CD4-positive, alpha-beta T cell treated with Interleukin-6 for 4 hours (primary cell): ENCODE measurements at regions not wholly inside any gene's neighbourhood (a gene's known extent, or its start where the extent isn't known, plus 50 kb on each side); places are given as distances from the start of the nearest gene placed in this dataset.
A peak's percentile ranks its signal among the peaks of the same experiment; 100 is the strongest.

ENCODE experiments used
- DNase-seq: peaks from one replicate; pipeline ENCODE4 v3.0.0-alpha.2; 2020; ENCODE audit warnings: mixed read lengths

DNA sequence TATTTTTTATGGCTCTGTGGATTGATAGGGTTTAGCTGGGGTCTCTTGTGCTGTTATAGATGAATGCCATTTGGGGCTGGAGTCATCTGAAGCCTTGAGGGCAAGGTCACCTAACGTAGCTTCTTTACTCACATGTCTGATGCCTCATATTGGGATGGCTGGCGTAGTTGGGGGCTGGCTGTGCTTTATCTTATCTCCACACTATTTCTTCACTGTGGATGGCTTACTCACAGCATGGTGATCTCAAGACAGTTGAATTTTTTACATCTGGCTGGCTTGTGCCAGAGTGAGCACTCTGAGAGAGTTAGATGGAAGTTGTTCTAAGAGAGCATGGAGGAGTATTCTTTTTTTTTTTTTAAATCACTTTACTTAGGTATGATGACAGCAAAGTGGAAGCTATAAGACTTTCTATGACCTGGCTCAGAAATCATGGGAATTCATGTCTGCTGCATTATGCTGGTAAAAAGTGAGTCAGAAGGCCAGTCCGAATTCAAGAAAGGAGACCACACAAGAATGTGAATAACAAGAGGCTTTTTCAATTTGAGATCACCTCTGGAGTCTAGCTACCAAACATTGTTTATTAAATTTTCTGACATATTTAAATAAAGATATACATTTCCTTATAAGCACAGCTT, 252.4 kb upstream of the TPK1 start:
- no peak for DNase-seq

GRCh38 chr7:145082366-145083161, 246.7 kb upstream of the TPK1 start:
- no peak for DNase-seq

DNA sequence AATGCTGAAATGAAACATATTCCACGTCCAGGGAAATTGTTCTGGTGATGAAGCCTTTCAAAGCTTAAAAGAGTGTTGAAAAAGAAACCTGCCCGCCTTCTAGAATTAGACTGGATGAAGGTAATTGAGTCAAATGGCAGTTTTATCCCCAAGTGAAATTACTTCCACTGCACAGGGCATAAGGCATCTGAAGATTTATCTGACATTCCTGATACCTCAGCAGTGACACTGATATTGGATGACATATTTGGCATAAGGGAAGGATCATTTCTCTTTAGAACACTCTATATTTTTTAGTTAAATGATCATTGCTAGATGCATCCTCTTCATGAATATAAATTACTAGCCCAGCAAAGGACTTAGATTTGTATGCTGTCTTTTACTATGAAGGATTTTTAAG, 229.6 kb upstream of the TPK1 start:
- no peak for DNase-seq

- DNase-seq, result no peak
These were observed 228.3 kb upstream of the TPK1 start for GRCh38 chr7:145064114-145064513.

DNA sequence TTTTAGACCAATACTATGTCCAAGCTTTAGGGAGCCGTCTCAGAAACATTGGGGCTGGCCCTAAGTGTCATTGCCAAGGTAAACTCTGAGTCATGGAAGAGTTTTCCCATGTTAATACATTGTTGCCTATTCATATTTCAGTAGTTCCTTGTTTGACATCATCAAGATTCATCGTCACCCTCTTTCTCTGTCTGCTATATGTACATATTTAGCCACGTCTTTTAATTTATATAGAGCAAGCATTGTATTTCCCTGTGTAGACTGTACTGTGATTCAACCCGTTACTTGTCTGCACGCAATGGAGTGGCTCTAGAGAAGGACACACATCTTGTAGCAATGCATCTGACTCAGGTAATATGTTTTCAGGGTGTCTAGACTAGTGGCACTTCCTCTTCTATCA, 217.9 kb upstream of the TPK1 start:
- no peak for DNase-seq

GRCh38 chr7:145050415-145050814, 214.6 kb upstream of the TPK1 start:
- DNase-seq, result no peak

- peak; percentile 45 for DNase-seq
These were observed 201.0 kb upstream of the TPK1 start for GRCh38 chr7:145036604-145037405.

DNA sequence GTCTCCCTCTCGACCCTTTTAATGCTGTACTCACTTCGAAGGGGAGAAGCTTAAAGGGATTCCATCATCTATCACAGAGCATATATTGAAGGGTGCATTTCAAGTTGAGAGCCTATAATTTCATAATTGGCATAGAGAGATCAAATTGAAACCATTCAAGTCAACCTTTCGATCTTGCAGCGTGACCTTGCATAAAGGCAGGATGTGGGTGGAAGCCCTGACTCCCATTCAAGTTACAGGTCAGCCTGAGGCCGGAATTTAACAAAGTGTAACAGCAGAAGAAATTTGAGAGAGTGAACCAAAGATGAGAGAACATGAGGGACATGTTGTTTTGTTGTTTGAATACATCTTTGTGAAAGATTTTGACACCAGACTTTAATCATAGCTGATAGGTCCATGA, 195.3 kb upstream of the TPK1 start:
- DNase-seq, result no peak

DNA sequence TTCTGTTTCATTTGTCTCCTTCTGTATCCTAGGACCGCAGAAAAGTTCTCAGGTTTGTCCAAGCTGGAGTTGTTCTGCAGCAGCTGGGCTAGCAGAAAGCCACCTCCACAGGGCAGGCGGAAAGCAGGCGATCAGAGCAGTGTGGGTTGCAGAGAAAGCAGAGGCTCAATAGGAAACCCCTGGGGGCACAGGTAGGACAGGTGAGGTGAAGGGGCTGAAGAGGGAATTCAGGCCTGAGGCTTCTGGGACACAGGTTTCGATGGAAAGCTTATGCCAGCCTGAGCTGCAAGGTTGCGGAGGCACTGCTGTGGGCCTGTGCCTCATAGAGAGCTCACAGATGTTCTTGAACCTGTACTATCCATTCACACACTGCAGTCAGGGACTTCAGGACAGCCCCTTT, 194.9 kb upstream of the TPK1 start:
- DNase-seq, result no peak

GRCh38 chr7:145020454-145020853, 184.6 kb upstream of the TPK1 start:
- no peak for DNase-seq

GRCh38 chr7:145016068-145016467, 180.2 kb upstream of the TPK1 start:
- DNase-seq, result no peak

GRCh38 chr7:145009876-145010275, 174.0 kb upstream of the TPK1 start:
- DNase-seq, result no peak

DNA sequence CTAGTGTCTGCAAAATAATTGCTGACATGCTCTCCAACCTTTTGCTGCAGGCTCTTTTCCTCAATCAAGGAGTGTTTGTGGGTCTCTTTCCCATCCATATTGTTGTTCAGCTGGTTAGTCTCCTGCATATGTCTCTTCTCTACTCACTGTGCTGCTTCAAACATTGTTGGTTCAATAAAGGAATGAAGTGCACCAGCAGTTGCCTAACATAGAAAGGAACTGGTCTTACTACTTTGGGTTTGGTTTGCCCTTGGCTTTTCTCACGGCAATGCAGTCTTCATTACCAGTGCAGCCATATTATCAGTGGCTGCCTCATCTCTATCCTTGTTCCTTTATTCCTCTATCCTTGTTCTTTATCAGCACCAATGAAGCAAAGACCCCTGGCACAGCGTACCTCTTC, 169.7 kb upstream of the TPK1 start:
- DNase-seq, result no peak

DNA sequence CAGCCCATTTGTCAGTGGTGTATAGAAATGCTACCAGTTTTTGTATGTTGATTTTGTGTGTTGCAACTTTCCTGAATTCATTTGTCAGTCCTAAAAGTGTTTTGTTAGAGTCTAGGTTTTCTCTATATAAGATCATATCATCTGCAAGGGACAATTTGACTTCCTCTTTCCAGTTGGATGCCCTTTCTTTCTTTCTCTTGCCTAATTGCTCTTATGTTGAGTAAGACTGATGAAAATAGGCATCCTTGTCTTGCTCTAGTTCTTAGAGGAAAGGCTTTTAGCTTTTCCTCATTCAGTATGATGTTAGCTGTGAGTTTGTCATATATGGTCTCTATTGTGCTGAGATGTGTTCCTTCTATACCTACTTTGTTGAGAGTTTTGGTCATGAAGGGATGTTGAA, 161.7 kb upstream of the TPK1 start:
- DNase-seq, result no peak

GRCh38 chr7:144995495-144995894, 159.6 kb upstream of the TPK1 start:
- no peak for DNase-seq

- no peak for DNase-seq
These were observed 155.2 kb upstream of the TPK1 start for GRCh38 chr7:144991041-144991440.

DNA sequence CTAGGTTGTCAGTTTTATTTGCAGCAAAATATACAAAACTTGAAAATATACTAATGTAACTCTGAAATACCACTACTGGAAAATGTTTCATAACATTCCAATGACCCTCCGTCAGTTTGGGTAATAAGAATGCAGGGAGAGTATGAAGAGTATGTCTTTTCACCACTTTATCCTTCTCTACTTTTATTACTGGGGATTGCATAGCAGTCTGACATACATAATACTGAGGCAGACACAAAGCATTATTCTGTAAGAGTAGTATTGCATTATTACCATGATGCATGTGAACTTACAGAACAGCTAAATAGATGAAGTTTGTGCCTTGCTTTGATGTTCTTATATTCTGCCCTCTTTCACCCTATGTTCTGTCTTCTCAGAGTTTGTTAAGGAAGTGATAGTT, 151.8 kb upstream of the TPK1 start:
- no peak for DNase-seq

DNA sequence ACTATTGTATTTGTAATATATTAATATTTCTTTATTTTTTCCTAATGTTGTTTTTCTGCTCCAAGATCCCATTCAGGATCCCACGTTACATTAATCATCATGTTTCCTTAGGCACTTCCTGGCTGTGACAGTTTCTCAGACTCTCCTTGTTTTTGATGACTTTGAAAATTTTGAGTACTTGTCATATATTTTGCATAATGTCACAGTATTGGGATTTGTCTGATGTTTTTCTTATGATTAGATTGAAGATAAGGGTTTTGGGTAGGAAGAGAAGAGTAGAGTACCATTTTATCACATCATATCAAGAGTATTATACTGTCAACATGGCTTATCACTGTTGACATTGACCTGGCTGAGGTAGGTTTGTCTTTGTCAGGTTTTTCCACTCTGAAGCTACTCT, 146.3 kb upstream of the TPK1 start:
- DNase-seq, result no peak

DNA sequence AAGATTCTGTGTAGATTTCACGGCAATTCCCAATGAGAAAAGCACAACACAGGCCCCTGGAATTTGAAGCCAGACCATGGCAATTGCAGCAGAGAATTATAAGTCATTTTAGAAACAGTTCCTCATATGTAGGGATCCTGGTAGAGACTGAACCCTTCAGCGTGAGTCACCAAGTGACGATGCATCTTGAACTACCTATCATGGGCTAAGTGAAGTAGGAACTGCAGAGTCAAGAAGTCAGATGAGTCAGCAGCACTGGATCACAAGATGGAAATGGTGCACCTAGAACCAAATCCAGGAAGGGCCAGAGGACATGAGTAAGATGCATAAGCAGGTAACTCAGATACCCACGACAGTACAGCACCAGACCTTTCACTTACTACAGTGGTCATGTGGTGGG, 140.0 kb upstream of the TPK1 start:
- no peak for DNase-seq

DNA sequence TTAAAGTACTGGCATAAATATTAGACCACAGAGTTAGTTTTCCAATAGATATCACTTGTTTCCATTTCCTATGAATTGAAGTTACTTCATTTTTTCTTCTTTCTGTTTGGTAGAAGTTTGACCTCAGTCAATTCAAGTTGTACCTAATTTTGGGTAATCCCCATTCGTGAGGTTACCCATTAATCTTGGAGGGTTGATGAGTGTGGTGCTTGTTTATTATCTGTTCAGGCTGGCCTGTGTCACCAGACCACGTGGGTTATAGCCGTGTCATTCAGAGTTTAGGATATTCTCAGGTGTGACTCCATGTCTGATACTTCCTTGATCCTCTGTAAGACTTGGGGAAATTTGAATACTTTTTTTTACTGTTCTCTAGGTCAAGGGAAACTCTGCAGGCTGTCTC, 133.9 kb upstream of the TPK1 start:
- no peak for DNase-seq

- DNase-seq, result no peak
These were observed 124.9 kb upstream of the TPK1 start for GRCh38 chr7:144960763-144961162.

- DNase-seq, result no peak
These were observed 122.1 kb upstream of the TPK1 start for GRCh38 chr7:144957998-144958397.

- no peak for DNase-seq
These were observed 119.6 kb upstream of the TPK1 start for GRCh38 chr7:144955422-144955821.

DNA sequence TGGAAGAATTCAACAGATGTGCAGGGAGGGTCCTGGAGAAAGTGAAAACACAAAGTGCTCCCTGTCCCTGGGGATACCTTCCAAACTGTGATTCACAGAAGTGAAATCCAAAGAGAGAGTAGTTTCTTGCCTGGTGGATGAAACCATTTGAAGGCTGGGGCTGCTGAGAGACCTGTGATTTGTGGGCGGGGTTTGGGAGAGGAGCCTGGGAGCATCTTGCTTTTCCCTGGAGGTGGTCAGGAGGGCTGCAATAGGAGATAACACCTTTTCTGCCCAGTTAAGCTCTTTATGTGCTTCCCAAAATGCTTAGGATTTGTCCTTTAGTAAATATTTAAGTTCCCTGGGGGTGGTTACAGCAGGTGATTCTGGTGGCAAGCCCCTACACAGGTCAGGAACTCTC, 105.3 kb upstream of the TPK1 start:
- no peak for DNase-seq
